ENCODE measurements at regions not wholly inside any gene's neighbourhood (a gene's known extent, or its start where the extent isn't known, plus 50 kb on each side); places are given as distances from the start of the nearest gene placed in this dataset.

DNA sequence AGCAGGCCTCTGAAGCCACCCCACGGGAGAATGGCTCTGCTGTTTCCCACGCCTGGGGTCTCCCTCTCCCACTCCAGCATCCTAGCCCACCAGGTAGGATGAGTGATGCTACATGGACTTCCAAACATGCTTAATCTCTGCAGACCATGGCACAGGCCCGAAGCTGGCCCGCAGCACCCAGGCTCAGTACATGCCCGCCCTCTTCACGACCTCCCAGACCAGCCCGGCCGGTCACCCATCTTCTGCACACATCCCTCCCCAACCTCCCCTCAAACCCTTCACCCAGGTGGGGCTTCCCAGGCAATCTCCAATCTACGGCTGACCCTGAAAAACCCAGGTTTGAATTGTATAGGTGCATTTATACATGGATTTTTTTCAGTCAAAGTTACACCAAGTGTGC is 264.0 kb downstream of the TJP1 start:
- DNase-seq (ENCODE audit: insufficient read length, low spot score) (no peak), FAIRE-seq (no peak)

DNA sequence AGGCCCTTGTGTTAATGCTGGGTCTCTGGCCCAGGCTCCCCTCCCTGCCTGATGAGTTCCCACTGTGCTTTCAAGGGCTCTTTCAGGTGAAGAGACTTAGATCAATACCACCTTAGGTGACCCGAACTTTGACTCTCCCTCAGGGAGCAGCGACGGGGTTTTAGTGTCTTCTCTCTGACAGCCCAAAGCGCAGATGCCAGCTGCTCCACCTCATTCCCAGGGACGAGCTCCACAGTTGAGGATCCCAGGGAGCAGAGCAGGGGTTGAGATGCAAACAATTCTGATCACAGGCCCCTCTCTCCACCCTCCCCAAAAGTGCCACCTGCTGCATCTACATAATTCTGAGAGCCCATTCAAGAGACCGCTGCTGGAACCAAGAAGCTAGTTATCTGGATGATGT is 265.1 kb downstream of the TJP1 start:
- FAIRE-seq = no peak

DNA sequence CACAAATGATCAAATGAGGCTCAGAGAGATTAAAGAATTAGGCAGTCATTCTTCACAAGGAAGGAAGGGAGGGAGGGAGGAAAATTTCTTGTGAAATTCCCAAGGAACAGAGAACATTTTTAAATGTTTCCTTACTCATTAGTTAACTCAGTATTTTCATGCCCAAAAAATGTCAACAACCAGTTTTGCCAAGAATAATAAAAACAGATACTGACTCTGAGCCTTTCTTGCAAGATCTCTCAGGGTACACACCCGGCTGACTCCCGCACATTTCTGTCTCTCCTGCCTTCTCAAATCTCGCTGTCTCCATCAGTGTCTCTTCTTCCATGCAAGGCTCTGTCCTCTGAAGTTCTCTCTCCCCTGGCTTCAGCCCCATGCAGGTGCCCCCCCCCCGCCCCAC is 265.9 kb downstream of the TJP1 start:
- DNase-seq (ENCODE audit: insufficient read length, low spot score) = no peak
- no peak for FAIRE-seq

More for the DNA sequence above, 265.1 kb downstream of the TJP1 start:
- no peak for DNase-seq (ENCODE audit: insufficient read length, low spot score)

DNA sequence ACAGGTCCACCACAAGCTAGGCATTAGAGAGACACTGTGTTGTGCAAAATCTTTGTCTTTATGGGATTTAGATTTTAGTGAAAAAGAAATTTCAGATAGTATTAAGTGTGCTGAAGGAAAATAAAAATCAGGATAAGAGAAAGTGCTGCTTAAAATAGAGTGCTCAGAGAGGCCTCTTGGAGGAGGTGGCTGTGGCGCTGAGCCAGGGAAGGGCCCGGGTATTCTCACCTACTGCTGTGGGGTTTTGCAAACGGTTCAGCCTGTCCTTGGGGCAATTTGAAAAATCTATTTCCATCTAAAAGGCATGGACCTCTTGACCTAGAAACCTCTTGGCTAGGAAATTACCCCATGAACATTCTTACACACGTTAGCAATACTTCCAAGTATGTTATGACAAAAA is 267.7 kb downstream of the TJP1 start:
- DNase-seq (ENCODE audit: insufficient read length, low spot score) (no peak), FAIRE-seq (no peak)

DNA sequence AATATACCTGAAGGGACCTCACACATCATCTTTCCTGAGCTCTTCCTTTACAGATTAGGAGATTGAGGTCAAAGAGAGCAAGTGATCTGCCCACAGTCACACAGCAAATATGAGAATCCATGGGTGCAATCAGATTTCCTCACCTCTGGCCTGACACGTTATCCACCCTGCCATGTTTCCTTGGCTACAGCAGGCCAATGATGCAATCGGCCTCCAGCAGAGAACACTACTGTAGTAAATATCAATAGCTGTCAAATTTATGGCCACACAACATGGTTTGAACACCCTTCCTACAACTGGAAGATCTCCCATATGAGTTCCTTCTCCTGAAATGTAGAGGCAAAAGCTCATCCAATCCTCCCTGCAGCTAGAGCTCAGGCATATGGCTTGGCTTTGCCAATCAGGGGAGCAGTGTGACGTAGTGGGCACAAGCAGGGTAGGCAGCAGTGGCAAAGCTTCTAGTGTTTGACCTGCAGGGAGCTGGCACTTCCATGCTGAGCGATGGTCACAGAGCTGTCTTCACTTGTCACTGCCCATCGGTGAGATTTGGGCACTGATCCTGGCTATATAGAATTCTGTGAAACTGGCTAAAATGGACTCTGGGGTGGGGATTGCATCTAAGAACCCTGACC is 271.3 kb downstream of the TJP1 start:
- DNase-seq (ENCODE audit: insufficient read length, low spot score) = no peak
- FAIRE-seq = no peak

DNA sequence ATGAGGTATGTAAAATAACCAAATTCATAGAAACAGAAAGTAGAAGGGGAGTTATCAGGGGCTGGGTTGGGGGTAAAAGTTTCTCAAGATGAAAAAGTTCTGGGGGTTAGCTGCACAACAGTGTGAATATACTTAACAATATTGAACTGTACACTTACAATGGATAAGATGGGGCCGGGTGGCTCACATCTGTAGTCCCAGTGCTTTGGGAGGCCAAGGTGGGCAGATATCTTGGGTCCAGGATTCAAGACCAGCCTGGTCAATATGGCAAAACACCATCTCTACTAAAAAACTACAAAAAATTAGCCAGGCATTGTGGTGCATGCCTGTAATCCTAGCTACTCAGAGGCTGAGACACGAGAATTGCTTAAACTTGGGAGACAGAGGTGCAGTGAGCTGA is 274.3 kb downstream of the TJP1 start:
- no peak for FAIRE-seq
- no peak for DNase-seq (ENCODE audit: insufficient read length, low spot score)

DNA sequence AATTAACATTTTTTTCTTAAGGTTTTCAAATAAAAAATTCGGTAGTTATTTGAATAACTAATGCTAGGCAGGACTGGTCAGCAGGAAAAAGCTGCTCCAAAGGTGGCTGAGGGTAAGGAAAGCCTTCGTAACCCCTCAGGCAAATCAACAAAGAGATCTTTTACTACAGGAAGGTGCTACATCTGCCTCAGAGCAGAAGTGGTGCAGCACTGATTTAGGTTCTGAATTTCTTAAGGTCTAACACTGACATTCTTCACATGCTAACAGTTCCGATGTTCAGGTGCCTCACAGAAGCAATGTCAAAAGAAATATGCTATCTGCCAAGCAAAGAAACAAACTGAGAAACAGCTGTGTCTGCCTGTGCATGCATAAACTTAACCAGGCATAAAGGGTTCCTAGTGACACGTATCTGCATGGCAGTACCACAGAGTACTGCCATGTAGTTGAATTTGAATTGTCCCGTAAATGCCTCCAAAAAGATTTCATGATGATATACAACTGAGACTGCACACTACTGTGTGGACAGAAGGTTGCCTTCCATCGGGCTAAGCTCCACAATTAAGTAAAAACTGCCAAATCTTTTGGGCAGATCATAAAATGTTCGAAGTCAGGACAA is 275.0 kb upstream of the NSMCE3 start:
- DNase-seq (ENCODE audit: insufficient read length, low spot score) (no peak), FAIRE-seq (no peak)

DNA sequence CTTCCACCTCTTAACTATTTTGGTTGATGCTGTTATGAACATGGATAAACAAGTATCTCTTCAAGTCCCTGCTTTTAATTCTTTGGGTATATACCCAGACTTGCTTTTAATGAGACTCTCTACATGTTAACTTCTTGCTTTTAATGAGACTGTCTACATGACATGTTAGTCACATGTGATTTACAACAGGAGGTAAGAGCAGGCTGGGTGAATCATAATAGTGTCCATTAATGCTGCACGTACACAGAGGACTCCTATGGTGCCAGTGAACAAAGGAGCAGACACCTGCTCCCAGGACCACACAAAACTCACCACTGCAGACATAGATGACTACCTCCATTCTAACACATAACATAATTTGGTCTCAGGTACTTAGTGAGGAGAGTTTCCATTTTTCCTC is 273.4 kb upstream of the NSMCE3 start:
- no peak for DNase-seq (ENCODE audit: insufficient read length, low spot score)

DNA sequence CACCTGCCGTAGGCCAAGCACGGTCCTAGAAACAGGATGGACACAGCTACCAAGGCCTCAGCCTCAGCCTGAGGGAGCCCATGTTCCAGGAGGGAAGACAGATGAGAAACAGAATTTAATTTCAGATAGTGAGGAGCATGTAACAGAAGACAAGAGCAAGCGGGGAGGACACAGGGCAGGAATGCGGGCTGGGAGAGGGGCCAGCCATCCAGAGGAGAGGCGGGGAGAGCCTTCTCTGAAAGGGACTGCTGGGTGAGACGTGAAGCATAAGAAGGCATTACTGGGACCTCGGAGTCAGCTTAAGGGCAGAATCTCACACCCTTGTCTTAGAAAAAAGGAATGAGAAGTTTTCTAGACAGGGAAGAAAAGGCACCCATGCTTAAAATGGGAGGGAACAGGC is 271.7 kb upstream of the NSMCE3 start:
- no peak for FAIRE-seq
- DNase-seq (ENCODE audit: insufficient read length, low spot score) = no peak

More for the DNA sequence above, 273.4 kb upstream of the NSMCE3 start:
- FAIRE-seq = no peak

DNA sequence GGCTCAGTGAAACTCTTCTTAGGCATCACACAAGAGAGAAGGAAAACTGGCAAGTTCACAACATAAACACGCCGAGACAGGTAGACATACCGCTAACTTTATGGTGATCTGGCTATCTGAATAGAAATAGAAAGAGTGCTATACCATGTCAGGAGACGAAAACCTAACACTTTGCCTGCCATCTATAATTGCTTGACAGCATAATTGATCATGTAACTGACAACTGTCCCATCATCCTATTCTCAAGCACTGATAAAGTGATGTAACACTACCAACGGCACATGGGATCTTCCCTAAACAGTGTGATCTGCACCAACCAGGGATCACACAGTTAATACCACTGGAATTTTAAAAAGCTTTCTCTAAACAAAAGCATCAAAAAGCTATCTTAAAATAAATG is 270.9 kb upstream of the NSMCE3 start:
- FAIRE-seq = no peak

DNA sequence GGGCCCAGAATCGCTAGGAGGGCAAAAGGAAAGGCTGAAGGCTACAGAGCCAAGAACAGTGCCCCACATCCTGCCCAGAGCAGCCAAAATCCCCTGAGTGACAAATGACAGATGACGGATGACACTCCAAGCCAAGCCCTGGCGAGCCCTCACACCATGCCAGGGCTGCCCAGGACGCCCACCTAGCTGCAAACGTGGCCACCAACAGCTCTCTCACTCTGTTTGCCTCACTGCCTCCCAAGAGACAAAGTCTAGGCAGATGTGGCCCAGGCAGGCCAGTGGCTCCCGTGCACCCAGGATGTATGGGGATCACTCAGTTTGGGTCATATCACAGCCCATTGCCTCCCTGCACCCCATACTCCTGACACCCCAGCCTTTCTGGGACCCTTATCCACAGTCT is 270.1 kb upstream of the NSMCE3 start:
- FAIRE-seq (no peak), DNase-seq (ENCODE audit: insufficient read length, low spot score) (no peak)

More for the DNA sequence above, 270.9 kb upstream of the NSMCE3 start:
- DNase-seq (ENCODE audit: insufficient read length, low spot score) = no peak

DNA sequence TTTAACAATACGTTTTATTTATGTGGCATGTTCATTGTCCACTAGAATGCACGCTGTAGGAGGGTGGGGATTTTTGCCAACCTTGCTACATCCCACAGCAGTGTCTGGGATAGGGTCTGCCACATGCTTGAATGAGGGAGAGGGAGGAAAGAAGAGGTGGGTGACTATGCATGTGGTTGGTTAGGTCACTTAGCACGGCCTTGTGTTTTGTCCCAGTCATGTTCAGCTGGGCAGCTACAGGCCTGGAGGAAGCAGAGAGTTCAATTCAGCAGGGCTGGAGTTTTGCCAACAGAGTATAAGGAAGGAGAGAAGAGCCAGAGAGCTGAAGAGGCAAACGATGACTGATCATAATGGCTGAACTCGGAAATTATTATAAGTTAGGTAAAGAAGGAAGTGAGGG is 268.4 kb upstream of the NSMCE3 start:
- FAIRE-seq (no peak), DNase-seq (ENCODE audit: insufficient read length, low spot score) (no peak)

DNA sequence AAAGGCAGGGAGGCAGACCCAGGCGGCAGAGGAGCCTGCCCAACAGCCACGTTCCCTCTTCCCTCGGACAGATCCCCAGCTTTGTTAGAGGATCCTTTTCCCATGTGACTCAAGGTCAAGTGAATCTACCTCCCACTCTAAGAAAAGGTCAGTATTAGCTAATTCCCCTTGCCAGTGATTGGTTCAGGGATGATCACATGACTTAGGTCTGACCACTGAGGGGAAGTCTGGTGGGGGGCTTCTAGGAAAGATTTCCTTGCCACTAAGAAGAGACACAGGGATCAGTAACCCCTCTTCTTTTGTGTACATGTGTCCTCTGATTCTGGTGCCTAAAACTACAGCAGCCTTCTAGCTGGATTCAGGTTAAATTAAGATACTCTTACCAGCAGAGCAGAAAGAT is 266.3 kb upstream of the NSMCE3 start:
- no peak for FAIRE-seq
- DNase-seq (ENCODE audit: insufficient read length, low spot score) = no peak

DNA sequence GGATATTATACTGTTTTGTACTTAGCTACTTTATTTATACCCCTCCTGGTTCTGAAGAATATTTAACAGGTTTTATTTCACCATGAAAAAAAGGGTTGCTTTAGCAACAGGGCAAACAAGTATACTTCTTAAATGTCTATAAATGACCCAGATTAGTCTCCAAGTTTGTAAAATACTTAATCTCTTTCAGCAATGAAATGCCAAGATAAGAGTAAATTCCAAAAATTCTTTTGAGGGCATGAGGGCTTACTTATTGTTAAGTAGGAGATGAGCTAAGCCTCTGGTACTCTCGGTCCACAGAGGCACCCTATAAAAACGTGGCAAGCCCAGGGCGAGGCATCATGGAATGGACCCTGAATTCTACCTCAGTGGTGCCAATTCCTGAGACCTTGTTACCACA is 264.8 kb upstream of the NSMCE3 start:
- DNase-seq (ENCODE audit: insufficient read length, low spot score) = no peak
- FAIRE-seq = no peak

DNA sequence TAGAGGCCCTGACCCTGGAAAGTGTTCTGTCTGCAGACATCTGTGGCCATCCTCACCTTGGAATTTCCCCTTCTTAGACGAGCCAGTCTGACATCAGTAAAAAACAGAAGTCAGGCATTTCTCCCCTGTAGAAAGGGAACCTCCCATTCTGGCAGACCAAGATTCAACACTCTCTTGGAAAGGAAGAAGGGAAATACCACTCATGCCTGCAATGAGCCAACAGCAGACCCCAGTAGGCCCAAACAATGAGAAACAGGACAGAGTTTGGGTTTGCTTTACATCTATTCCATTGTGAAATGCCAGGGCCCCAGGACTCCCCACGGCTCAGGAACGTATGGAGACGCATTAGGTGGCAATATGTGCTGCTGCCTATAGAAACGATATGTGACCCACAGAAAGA is 264.0 kb upstream of the NSMCE3 start:
- DNase-seq (ENCODE audit: insufficient read length, low spot score) (no peak), FAIRE-seq (no peak)

DNA sequence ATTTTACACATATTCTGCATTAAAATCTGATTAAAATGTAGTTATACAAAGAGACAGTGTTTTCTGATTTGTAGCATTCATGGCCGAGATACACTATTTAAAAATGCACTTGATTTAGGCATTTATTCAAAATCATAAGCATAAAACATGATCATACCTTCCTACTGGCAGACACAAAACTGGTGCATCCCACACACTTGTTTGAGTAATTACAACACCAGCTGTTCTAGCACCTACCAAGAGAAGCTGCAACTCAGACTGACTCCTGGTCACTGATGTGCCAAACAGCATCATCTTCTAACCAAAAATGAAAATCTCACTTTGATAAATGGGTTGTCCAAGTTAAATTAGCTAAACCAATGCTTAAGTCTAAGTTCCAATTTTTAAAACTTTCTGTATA is 262.7 kb upstream of the NSMCE3 start:
- DNase-seq (ENCODE audit: insufficient read length, low spot score) (no peak), FAIRE-seq (no peak)

DNA sequence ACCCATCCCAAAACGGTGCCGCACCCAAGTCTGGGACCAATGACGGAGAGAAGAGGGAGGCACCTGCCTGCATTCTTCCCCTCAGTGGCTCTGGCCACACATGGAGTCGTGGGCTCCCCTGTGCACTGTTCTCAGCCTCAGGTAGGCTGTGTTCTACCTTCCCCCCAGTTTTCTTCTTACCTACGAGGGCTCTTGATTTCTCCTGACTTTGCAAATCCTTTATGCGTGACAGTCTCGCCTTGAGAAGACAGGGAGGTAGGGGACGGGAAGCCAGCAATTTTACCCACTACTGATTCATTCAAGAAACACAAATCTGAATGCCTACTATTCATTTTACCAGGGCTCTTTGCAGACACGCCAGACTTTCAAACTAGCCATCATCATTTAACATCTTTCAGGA is 261.3 kb upstream of the NSMCE3 start:
- no peak for FAIRE-seq
- no peak for DNase-seq (ENCODE audit: insufficient read length, low spot score)

DNA sequence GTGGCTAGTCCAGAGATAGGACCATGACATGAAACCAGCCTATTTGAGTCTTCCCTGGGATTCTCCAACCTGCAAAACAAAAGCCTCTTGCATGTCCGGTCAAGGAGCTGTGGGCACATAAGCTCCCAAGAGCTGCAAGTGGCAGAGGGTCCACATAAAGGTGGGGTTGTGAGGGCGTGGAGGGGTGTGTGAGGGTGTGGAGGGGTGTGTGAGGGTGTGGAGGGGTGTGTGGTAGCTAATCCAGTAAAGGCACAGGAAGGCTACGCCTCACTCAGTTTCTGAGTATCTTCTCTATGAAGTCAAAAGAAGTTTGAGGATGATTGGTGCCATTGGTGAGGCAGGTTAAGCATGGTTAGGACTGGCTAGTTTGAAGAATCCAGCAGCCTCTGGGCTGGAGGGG is 259.4 kb upstream of the NSMCE3 start:
- FAIRE-seq (no peak), DNase-seq (ENCODE audit: insufficient read length, low spot score) (no peak)

DNA sequence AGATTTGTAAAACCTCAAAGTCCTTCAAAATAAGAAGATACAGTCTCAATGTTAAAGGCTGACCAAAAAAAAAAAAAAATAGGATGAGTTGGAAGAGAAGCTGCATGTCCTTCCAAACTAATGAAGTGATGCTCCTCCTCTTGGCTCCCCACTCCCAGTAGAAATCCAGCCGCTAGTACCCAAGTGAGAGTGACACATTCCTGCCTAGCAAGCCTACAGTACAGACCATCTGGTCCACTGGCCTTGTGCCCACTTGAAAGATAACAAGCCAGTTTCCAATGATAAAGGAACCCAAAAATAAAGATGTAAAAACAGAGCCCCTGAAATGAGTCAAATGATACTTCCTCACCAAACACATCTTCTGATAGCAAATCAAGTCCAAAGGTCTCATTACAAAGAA is 258.7 kb upstream of the NSMCE3 start:
- FAIRE-seq (no peak), DNase-seq (ENCODE audit: insufficient read length, low spot score) (no peak)

DNA sequence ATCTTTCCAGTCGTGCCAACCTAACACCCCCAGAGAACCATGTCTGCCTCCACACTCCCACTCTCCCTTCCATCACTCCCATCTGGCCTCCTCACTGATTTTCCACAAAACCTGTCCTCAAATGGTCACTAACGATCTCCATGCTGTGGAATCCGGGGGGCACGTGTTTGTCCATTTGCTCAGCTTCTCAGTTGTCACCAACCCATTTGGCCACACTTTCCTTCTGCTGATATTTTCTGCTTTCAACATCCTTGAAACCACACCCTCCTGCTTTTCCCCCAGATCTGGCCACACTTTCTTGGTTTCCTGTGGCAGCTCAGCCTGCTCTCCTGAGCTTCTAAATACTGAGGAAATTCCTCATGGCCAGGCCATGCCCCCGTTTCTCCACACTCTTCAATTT is 257.2 kb upstream of the NSMCE3 start:
- DNase-seq (ENCODE audit: insufficient read length, low spot score) (no peak), FAIRE-seq (no peak)

DNA sequence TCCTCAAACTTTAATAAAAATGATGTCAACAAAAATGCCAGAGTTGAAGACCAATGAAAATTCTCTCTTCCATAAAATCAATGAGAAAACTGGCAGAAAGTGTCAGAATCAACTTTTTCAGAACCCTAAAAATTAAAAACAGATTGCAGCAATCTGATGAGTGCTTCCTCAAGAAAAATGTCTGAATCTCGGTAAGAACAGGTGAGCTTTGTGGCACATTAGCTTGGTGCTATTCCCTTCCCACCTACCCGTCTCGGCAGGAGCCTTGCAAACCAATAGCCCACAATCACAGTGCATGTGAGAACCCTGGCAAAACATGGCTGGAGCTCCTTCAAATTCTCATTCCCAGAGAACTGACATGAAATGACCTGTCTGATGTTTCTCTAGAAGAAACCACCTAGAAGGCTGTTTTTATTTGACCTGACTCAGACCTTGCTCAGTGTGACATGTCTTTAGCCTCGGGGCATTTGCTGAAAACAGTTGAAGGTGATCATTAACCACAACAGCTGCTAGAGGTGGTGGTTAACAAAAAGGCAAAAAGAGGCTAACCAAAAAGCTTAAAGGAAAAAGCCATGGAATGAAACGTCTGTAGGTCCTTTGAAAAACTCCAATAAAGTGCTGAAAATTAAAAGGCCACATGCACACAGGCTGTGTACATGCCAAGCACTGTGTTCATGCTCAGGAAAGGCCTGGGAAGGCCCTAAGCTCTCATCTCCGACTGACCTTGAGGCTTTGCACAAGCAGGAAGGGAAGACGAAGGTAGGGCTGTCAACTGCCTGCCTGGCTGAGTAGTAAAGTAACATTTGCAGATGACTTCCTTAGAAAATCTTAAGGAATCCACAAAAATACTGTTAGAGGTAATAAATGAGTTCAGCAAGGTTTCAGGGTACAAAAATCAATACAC is 253.0 kb upstream of the NSMCE3 start:
- FAIRE-seq = no peak

DNA sequence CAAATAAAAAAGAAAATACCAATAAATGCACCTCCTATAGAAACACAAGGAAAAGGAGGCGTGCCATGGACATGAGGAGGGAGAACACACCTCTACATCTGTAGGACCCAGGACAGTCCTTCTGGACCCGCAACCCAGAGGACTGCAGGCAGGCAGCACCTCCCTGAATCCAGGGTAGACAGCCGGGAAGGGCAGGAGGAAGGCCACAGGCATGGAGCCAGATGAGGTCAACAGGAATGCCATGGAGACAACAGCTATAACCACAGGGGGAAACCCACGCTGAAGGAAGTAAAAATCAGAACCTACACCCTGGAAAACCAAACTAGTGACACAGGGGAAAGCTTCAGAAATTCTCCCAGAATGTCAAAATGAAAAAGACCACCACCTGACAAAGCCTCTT is 248.8 kb upstream of the NSMCE3 start:
- FAIRE-seq (no peak), DNase-seq (ENCODE audit: insufficient read length, low spot score) (no peak)

More for the DNA sequence above, 253.0 kb upstream of the NSMCE3 start:
- DNase-seq (ENCODE audit: insufficient read length, low spot score) = no peak
